ENCODE measurements at regions not wholly inside any gene's neighbourhood (a gene's known extent, or its start where the extent isn't known, plus 50 kb on each side); places are given as distances from the start of the nearest gene placed in this dataset.

DNA sequence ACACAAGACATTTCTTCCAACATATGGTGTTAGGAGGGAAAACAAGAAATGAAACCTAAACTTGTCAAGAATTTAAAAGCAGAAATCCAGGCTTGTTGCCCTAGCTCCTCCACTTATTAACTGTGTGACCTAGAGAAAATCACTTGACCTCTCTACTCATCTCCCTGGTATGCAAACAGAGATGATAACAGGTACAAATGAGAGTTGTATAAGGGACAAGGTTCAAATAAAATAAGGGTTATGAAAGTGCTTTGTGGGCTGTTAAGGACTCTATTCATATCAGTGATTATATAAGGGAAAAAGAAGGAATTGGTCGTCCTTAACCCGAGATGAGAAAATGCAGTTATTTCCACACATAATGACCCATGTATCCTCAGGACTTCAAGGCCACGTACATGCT lies 372.7 kb upstream of the TENM4 start:
- no peak overlapping the region for H3K4me2 ChIP-seq (ENCODE audit: insufficient read depth, insufficient read length, low read length)
- H4K91ac ChIP-seq (ENCODE audit: insufficient read length, low read depth, low read length) = no peak overlapping the region
- H3K23ac ChIP-seq (ENCODE audit: insufficient read length, low read depth, low read length) = no peak overlapping the region
- Mint-ChIP-seq H3K27me3 (ENCODE audit: low read depth) (no peaks in the 10 kb centered on the region; the same call in 1 of the 2 replicates), H3K9me3 (peaks cover 3% of the 10 kb centered on the region in 2 experiments; a peak in 3 of 5 replicates), H3K4me3 (no peak overlapping the region), H3K27ac (no peak overlapping the region), H3K4me1 (no peaks in the 10 kb centered on the region), H3K36me3 (ENCODE audit: insufficient read depth in 1 of 3, low read depth in 3 of 3) (peaks cover 0 to 3% (median 0%) of the 10 kb centered on the region in 3 experiments; a peak in 1 of 7 replicates)
- no peak overlapping the region for H2BK5ac ChIP-seq (ENCODE audit: insufficient read length, low read length)
- H4K20me1 ChIP-seq (ENCODE audit: control insufficient read depth, insufficient read depth, insufficient read length) = no peaks in the 10 kb centered on the region
- H2AK5ac ChIP-seq (ENCODE audit: insufficient read length, low read length) = no peak overlapping the region
- no CpG with 5 or more reads among the region's 3 CpGs for WGBS (ENCODE audit: extremely low coverage, insufficient read length, low lambda C conversion rate)
- H2BK12ac ChIP-seq (ENCODE audit: insufficient read length, low read depth, low read length) = no peak overlapping the region
- H3K56ac ChIP-seq (ENCODE audit: insufficient read length, low read depth, low read length) = no peak overlapping the region
- no peaks in the 10 kb centered on the region for H3K79me2 ChIP-seq (ENCODE audit: insufficient read depth, low read length)
- H2BK120ac ChIP-seq (ENCODE audit: low read depth, low read length, poor library complexity, severe bottlenecking) = no peak overlapping the region
- no peak for DNase-seq
- no peak overlapping the region for H3K27ac ChIP-seq (ENCODE audit: insufficient read length, low read depth, low read length)
- no peaks in the 10 kb centered on the region for H3K4me1 ChIP-seq (ENCODE audit: insufficient read depth, low read length)
- H2BK15ac ChIP-seq (ENCODE audit: low read depth, low read length) = no peak overlapping the region
- no peaks in the 10 kb centered on the region for H3K23me2 ChIP-seq (ENCODE audit: insufficient read length, low read depth, low read length, poor library complexity, severe bottlenecking)
- no peak overlapping the region for H4K8ac ChIP-seq (replicated peaks; ENCODE audit: insufficient read length, low read depth, low read length)
- H3K27me3 ChIP-seq (ENCODE audit: insufficient read depth, low read length) = no peaks in the 10 kb centered on the region
- H3K14ac ChIP-seq (ENCODE audit: insufficient read depth, low read length) = no peak overlapping the region
- H2AFZ ChIP-seq (ENCODE audit: low read length) = no peak overlapping the region
- no peak overlapping the region for H3T11ph ChIP-seq (ENCODE audit: low read length)
- no peak overlapping the region for H4K5ac ChIP-seq (ENCODE audit: insufficient read length, low read depth, low read length)
- H3K79me1 ChIP-seq (ENCODE audit: insufficient read depth, low read depth, low read length, poor library complexity, severe bottlenecking) = no peaks in the 10 kb centered on the region
- TF ChIP-seq, protein P1, sequence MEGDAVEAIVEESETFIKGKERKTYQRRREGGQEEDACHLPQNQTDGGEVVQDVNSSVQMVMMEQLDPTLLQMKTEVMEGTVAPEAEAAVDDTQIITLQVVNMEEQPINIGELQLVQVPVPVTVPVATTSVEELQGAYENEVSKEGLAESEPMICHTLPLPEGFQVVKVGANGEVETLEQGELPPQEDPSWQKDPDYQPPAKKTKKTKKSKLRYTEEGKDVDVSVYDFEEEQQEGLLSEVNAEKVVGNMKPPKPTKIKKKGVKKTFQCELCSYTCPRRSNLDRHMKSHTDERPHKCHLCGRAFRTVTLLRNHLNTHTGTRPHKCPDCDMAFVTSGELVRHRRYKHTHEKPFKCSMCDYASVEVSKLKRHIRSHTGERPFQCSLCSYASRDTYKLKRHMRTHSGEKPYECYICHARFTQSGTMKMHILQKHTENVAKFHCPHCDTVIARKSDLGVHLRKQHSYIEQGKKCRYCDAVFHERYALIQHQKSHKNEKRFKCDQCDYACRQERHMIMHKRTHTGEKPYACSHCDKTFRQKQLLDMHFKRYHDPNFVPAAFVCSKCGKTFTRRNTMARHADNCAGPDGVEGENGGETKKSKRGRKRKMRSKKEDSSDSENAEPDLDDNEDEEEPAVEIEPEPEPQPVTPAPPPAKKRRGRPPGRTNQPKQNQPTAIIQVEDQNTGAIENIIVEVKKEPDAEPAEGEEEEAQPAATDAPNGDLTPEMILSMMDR (conservative IDR thresholded peaks at IDR 0.05) = no peak
- H2BK20ac ChIP-seq (ENCODE audit: low read depth, low read length, poor library complexity, severe bottlenecking) = no peak overlapping the region
- no peak overlapping the region for H3K9ac ChIP-seq (ENCODE audit: extremely low read depth, insufficient read length, low read length)
- H3K4ac ChIP-seq (ENCODE audit: low read depth, low read length) = no peak overlapping the region
- H3K9me3 ChIP-seq (ENCODE audit: control insufficient read depth, low read depth, low read length) = no peaks in the 10 kb centered on the region
- H3K18ac ChIP-seq (ENCODE audit: insufficient read length, low read depth, low read length) = no peak overlapping the region

Measured in H9 (cell line).